ENCODE measurements at regions not wholly inside any gene's neighbourhood (a gene's known extent, or its start where the extent isn't known, plus 50 kb on each side); places are given as distances from the start of the nearest gene placed in this dataset.

DNA sequence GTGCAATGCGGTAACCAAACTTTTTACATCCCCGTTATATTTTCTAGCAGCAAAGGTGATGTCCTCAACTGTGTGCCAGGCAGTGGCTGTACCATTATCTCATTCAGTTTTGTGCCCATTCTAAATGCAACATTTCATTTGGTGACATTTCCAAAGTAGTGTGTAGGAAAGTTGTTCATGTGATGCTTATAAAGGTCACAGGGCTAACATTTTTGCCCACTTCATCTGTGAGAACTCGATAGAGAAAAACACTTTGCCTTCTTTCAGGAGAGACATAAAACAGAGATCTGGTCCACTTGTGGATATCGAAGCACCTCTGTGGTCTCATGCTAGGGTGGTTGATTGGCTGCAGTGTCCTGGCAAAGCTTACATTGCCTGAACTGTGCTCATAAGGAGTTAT is 414.2 kb upstream of the PDE3A start:
- no peak for DNase-seq (ENCODE audit: low read depth)

DNA sequence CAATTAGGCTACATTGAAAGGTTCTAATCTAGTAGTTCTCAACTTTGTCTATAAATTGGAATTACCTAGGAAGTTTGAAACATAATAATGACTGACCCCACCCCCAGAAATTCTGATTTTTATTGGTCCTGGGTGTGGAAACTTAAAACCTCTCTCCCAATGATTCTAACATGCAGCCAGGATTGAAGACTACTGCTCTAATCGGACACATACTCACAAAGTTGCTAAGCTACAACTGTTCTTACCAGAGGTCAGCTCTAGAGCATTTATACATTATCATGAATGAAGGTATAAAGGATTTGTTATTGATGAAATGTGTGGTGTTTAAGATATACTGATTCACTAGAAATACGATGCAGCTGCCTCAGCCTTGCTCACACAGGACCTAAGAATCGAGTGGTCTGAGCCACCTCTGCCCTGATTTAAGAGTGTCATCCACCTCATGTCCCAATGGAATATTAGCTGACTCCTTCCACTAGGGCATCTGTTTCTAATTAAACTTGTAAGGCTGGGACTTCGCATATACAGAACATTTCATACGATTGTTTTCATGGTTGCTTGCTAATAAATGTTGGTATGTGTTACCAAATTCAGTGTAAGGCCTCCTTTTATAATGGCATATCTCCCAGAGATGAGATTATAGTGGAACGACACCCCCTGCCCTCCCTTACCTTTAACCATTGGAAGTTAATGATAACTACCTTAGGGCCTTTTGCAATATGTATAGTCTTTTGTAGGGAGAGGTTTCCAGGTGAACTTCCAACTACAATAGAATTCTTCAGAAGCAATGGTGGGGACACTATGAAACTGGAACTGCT is 410.8 kb upstream of the PDE3A start:
- DNase-seq (ENCODE audit: low read depth): no peak

DNA sequence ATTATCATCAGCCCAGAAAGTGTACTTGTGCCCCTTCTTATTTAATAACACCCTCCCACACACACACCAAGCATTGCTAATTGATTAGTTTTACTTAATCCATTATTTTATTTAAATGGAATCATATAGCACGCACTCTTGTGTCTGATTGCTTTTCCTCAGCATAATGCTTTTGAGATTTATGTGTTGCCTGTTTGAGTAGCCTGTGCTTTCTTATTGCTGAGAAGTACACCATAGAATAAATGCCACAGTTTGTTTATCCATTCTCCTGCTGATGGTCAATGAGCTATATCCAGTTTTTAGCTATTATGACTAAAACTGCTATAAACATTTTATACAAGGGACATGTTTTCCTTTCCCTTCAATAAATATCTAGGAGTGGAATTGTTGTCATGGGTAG is 409.9 kb upstream of the PDE3A start:
- DNase-seq (ENCODE audit: low read depth): no peak

DNA sequence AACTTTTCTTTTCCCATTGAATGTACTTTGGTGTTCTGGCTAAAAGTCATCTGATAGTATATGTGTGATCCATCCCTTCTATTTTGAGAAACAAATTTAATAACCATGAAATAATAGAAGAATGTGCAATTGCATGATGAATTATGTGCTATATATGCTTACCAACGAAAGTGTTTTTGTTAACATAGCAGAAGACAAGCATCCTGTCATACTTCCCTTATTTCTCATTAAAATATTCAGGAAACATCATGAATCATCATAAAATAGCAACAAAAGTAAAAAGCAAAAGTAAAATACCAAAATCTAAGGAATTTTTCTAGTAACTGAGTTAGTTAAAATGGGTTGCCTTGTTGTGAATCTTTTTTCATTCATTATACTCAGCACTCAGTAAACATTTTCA is 409.0 kb upstream of the PDE3A start:
- DNase-seq (ENCODE audit: low read depth): peak; percentile 8

DNA sequence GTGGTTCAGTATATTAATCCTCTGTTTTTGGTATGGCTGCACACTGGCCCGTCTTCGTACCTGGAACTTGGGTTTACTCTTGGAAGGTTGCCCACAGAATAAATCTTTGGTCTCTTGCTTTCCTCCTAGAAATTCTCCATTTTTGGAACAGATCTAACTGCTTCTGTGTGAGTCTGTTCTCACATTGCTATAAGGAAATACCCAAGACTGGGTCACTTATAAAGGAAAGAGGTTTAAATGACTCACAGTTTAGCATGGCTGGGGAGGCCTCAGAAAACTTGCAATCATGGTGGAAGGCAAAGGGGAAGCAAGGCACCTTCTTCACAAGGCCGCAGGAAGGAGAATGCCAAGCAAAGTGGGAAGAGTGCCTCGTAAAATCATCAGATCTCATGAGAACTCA is 407.8 kb upstream of the PDE3A start:
- no peak for DNase-seq (ENCODE audit: low read depth)

DNA sequence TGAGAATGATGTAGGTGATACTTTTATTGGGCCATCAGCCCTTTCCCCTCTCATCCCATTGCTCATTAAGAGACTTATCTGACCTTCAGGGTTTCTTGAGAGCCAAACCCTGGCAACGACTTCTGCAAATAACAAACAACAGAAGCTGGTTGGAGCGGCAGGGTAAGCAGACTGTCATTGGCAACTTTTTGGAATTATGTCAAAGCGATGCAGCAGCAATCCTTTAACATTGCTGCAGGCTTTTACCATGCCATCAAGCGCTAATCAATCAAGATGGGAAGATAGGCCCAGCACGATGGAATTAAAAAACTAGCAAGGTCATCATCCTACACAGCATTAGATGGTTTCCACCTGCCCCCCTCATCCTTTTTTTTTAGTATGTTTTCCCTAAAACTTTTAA is 406.1 kb upstream of the PDE3A start:
- no peak for DNase-seq (ENCODE audit: low read depth)

DNA sequence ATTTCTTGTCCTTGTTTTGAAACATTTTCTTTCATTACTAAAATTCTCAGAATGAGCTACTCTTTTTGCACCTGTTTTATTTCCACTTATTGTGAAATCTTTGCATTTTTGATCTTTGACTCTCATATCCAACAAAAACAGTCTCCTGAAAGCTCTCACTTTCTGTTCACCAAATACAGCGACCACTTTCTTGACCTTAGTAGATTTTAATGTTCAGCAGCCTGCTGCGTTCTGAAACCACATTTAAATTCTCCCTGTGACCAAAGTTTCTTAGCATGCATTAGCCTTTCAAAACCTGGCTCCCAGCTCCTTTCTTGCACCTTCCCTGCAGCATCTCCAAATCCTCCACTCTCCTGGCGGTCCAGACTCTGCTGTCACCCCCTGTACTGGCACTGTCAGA is 404.4 kb upstream of the PDE3A start:
- DNase-seq (ENCODE audit: low read depth): no peak

DNA sequence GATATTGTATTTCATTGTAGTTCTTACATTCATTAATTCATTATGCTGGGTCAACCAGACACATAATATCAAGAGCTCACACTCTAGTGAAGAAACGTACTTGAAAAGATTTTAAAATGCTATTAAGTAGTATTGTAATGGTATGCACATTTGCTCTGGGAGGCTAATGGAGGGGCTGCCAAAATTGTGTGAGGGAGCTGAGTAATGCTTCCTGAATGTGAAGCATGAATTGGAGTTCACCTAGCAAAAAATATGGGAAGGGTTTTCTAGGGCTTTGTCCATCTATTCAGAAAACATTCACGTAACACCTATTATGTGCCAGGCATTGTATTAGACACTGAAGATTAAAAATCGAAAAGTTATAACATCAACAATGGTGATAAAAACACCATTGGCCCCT is 403.8 kb upstream of the PDE3A start:
- no peak for DNase-seq (ENCODE audit: low read depth)

DNA sequence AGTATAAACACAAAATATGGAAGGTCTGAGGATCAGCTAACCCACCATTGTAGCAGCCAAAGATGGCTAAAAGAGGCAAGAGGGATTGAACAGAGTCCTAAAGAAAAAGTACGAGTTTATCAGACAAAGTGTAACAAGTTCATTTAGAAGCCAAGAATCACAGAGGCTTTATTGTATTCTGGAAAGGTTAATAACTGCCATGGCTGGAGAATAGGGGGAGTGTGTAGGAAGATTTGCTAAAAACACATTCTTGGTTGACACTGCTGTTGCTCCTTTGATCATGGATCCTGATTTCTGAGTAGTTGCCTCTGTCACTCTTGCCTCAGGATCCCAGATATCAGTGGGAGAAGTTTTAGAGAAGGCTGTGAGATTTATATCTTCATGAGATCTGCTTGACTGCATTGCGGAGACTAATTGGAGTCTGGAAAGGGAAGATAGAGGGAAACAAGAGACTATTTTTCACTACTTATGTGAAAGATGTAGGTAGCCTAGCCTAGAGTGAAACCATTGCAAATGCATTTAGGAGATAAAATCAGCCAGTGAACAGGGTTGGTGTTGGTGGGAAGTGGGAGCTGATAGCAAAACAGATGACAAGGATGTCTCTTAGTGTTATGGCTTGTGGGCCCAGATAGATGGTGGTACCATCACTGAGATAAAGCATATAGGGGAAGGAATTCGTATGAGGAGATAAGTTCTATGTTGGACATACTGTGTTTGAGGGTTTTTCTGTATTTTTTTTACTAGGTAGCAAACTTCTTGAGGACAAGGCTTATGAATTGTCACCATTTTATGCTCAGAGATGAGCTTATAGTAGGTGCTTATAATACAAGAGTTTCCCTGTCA is 402.9 kb upstream of the PDE3A start:
- no peak for DNase-seq (ENCODE audit: low read depth)

DNA sequence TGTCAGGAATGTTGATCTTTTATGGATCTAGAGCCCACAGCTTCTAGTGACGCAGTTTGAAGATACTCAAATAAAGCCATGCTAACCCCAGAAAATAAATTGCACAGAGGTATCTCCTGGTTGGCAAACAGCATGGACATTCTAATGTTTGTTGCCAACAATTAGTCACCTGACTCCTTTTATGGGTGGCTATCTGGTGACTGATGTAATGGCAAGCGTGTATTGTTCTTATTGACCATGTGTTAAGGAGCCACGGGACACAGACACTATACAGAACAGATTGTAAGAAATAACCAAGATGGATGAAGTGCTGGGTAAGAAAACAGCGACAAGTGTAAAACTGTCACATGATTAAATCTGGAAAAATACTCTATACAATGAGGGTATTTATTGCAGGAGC is 401.3 kb upstream of the PDE3A start:
- DNase-seq (ENCODE audit: low read depth): no peak

DNA sequence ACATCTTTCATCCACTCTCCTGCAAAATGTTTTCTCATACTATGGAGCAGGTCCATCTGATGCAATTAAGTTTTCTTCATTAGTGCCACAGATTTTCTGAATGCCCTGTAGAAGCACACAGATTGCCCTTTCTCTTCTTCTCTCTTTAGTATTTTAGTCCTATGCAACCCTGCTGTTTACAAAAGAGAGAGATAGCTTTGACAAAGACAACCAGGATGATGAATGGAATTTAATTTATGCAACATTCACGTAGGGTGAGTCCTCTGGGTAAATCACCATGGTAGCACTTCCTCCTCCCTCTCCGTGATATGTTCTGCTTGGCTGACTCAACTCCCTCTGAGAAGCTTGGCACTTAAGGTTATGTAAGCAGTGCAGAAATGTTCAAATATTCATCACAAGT is 400.9 kb upstream of the PDE3A start:
- peak; percentile 81 for DNase-seq (ENCODE audit: low read depth)

DNA sequence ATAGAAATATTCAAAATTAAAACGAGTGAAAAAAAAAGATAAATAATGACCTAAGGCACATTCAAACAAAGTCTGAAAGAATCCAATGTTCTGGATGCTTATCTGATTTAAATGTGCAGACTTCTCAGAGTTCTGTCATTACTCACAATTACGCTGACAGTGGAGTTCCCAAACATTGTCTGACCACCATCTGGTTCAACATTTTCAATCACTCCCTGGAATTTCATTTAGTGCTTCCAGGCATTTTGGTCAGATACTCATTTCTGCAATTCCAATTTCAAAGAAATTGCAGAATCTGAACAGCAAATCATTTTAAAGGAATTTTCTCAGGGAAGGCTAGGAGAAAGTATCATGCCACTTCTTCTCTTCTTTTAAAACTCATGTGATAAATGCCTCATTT is 398.2 kb upstream of the PDE3A start:
- peak; percentile 45 for DNase-seq (ENCODE audit: low read depth)

DNA sequence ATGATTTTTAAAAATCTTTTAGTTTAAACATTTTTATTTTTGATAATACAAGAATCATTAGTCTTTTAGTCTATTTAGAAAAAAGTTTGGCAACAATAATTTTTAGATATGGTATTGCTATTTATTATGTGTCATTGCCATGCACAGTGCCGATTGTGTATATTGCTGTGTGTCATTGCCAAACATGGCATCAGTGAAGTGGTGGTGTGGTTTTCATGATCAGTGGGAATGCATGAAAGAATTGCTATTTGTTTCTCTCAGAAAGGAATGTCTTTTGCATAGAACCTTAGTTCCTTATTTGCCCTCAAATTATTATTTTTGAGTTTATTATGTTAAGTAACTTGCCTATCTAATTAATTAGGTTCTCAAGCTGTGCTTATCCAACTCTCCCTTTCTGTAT is 397.5 kb upstream of the PDE3A start:
- no peak for DNase-seq (ENCODE audit: low read depth)

DNA sequence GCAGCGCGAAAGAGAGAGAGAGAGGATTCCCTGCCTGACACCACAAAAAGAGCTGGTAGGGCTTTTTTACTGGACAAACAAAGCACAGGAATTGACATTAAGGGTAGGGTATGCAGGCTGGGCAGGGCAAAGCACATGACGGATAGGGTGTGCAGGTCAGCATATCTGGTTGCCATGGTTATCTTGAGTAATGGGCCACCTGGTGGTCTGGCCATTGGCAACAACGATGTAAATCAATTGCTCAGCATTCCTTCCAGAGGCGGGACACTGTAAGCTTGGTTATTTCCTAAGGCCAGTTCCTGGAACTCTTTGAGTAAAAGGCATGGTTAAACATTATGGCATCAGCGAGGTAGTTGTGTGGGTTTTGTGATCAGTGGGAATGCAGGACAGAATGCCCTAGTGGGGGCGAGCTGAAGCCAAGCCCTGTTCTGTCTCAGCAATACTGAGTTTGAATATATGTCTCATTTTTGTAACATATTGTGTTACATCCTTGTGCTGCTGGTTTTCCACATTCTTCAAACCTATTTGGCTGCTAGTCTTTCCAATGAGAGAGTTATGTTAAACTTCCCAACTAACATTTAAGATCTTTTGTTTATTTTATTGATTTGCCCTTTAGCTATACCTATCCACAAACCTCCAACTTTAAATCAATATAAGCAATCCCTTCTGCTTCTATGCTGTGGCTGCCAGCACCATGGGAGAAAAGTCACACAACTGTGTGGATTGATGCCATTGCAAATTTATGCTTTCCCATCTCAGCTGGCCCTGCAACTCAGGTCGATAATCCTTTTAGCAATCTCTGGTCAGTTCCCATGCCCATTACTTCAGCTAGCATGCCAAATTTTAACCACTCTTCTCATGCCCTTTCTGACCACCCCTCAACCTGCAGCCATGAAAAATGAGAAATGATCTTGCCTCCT is 396.7 kb upstream of the PDE3A start:
- DNase-seq (ENCODE audit: low read depth): no peak

DNA sequence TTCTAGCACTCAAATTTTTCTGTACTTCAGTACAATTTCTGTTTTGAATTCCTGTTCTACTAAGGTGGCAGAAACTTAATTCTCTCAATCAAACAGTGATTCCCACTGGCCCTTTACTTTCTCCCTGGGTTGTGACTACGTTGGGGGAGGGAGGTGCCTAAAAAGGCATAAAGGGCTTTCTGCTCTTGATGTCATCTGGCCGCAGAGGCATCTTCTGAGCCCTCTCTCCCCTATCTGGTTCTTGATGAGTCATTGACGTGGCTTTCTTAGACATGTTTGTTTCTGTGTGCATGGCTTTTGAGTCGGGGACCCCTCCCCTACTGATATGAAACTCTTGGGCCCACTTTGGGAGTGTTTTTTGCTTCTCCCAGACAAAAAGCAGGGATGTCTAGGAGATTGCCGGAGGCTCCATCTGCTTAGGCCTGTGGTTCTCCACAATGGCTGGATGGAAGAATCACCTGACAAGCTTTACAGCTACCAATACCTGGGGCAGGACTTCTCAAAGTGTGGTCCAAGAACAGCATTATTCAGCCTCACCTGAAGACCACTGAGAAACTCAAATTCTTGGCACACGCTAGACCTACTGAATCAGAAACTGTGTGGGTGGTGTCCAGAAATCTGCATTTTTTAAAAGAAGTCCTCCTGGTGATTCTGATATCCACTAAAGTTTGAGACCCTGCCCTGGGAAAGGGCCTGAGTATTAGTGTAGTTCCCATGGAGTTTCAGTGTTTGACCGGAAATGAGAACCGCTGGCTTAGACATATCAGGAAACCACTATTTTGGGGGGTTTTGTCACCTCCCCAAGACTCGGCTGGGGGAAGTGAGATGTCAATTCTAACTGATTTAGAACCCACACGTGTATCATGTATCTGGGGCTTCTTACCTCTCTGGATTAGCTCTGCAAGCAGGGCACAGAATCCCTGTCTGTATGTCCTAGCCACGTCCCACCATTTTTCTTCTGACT is 395.7 kb upstream of the PDE3A start:
- no peak for DNase-seq (ENCODE audit: low read depth)

DNA sequence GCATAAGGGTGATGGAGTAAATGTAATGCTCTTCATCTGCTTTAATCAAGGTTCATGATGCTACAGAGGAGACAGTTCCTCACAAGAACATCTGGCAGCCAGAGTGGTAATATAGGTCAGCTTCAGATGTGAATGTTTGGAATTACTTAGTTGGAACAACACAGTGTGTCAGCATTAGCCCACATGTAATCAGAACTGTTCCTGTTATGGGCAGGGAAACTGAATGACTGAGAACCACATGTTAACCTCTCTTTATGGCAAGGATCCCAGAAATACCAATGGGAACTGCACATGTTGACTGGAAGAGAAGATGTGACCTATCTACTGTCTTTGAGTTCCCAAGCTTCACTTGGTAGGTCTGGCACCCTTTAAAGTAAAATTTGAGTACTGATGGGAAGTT is 390.1 kb upstream of the PDE3A start:
- DNase-seq (ENCODE audit: low read depth): peak; percentile 46

DNA sequence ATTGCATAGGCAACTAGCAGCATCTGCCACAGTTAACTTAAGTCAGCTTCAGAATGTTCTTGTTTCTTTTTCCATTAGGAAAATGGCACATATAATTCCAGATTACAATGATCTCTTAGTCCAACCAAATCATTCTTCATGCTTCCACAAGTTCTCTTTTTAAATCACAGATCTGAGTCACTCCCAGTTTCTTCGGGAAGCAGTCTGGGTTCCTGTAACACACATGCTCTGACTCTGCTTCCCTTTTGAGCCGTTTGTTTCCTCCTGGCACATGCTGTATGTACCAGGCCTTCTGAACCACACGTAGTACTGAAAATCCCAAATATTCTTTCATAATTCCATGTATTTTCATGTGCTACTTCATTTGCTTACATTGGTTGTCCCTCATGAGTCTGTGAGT is 388.8 kb upstream of the PDE3A start:
- no peak for DNase-seq (ENCODE audit: low read depth)

DNA sequence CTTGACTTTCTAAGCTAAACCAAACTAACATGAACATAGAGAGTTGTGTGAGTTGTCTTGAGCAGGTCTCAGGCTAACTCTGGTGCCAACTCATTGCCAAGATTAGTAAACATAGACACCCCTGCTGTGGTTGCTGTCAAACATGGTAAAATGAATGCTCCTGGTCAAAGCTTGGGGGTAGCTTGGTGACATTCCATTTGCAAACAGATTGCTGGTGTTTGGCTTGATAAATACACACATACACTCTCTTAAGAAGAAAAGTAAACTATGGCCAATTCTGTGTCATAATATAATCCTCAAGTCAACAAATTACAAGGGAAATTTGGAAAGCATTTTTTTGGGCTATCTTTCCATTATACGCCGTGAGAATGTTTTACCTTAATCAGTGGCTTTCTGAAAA is 386.4 kb upstream of the PDE3A start:
- no peak for DNase-seq (ENCODE audit: low read depth)

DNA sequence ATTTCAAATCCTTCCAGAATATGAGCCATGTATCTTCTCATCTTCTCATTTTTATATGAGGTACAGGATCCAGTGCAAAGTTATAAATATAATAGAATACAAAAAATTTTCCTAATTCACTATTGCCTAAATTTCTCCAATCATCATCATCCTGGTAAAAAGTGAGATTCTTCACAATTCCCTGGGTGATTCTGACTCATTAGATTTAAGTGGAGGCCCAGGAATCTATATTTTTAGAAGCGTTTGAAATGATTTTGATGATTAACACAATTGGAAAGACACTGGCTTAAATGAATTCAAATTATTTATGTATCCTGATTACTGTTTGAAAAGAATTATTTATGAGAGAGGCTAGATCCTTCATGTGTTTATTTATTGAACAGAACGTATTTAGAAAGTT is 380.3 kb upstream of the PDE3A start:
- no peak for DNase-seq (ENCODE audit: low read depth)

DNA sequence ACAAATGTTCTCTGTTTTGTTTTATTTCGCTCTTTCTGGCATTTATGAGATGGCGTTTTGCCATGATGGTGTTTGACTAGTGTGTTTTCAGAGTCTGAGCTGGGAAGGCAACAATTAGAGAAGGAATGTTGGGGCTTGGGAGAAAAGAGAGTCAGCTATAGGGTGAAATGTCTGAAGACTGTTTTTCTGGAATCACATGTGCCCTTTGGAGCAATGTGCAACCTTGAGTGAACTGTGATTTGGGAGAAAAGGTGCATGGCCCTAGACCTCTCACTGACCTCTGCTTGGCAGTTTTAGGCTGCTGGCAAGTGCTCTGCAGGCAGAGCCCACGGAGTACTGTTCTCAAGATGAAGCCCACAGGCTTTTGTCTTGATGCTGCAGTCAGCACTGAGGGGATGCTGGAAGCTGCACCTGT is 379.9 kb upstream of the PDE3A start:
- DNase-seq (ENCODE audit: low read depth): no peak

DNA sequence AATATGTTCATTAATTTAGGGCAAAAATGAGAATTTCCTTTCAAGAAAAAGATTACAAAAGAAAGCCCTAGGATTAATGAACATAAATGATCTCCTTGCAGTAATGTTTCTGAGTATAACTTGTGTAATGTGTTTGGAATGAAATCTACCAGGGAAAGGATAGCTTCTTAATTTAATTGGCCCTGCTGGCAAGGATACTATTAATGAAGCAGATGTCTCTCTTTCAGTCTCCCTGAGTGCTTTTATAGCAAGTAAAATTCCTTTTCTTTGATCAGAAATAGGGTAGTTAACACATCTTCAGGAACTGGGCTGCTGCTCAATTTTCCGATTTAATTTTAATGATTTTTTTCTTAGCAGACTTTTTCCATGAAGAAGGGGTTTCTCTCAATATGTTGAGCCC is 379.4 kb upstream of the PDE3A start:
- no peak for DNase-seq (ENCODE audit: low read depth)

Data from ELR (cell line).